ENCODE measurements at regions not wholly inside any gene's neighbourhood (a gene's known extent, or its start where the extent isn't known, plus 50 kb on each side); places are given as distances from the start of the nearest gene placed in this dataset.

DNA sequence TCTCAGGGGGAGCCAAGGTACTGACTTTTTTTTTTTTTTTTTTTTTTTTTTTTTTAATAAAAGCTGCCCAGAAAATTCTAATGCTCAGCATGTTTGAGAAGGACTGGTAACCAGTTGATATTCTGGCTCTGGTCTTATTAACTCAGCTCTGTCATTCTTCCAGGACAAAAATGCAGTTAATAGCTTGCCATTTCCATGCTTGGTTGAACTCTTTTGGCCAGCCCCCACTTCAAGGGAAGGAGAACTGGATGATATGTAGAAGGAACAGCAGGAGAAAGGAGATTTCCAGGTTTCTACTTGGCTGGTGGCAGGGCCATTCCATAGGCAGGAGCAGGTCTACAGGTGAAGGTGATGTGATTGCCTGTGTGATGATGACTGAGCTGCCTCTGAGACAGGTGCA, 59.2 kb upstream of the TANC2 start (continued):
- TF ChIP-seq, protein P1, sequence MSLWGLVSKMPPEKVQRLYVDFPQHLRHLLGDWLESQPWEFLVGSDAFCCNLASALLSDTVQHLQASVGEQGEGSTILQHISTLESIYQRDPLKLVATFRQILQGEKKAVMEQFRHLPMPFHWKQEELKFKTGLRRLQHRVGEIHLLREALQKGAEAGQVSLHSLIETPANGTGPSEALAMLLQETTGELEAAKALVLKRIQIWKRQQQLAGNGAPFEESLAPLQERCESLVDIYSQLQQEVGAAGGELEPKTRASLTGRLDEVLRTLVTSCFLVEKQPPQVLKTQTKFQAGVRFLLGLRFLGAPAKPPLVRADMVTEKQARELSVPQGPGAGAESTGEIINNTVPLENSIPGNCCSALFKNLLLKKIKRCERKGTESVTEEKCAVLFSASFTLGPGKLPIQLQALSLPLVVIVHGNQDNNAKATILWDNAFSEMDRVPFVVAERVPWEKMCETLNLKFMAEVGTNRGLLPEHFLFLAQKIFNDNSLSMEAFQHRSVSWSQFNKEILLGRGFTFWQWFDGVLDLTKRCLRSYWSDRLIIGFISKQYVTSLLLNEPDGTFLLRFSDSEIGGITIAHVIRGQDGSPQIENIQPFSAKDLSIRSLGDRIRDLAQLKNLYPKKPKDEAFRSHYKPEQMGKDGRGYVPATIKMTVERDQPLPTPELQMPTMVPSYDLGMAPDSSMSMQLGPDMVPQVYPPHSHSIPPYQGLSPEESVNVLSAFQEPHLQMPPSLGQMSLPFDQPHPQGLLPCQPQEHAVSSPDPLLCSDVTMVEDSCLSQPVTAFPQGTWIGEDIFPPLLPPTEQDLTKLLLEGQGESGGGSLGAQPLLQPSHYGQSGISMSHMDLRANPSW (CRISPR knock-in tag; IDR thresholded peaks at IDR 0.05; ENCODE audit: borderline replicate concordance): no peak
- no peak for TF ChIP-seq ZNF496 (CRISPR knock-in tag; IDR thresholded peaks at IDR 0.05; ENCODE audit: insufficient replicate concordance)
- no peak for TF ChIP-seq BRCA1 (CRISPR knock-in tag; IDR thresholded peaks at IDR 0.05)
- no peak for TF ChIP-seq SETDB1 (CRISPR knock-in tag; IDR thresholded peaks at IDR 0.05; ENCODE audit: borderline replicate concordance)

DNA sequence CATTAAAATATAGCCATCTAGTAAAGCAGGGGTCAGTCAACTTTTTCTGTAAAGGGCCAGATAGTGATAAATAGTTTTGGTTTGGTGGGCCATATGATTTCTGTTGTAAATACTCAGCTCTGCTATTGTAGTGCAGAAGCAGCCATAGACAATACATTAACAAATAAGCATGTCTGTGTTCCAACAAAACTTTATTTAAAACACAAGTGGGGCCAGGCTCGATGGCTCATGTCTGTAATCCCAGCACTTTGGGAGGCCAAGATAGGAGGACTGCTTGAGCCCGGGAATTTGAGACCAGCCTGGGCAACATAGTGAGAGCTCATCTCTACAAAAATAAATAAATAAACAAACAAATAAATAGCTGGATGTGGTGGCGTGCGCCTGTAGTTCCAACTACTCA, 60.8 kb upstream of the TANC2 start:
- CTCF ChIA-PET (ENCODE audit: low intra/inter-chr PET ratio, low total read pairs): no interaction called here
- DNase-seq (ENCODE audit: low spot score) (no peak), FAIRE-seq (no peak), ATAC-seq (no peak)
- Histone ChIP-seq H3K9me3 (ENCODE audit: low read length) (no peaks in the 10 kb centered on the region), H3K4me3 (replicated peaks in 1 of 3; ENCODE audit: insufficient read depth in 1 of 3, low read depth in 2 of 3, low read length in 3 of 3) (no peak overlapping the region), H3K9ac (ENCODE audit: insufficient read depth, low read depth, low read length) (no peak overlapping the region), H2AFZ (ENCODE audit: low read length) (no peak overlapping the region), H3K36me3 (replicated peaks in 1 of 2; ENCODE audit: control insufficient read depth in 1 of 2, insufficient read depth in 2 of 2, low read length in 2 of 2) (no peaks in the 10 kb centered on the region), H3K4me1 (ENCODE audit: insufficient read depth, low read length) (no peaks in the 10 kb centered on the region), H4K20me1 (ENCODE audit: insufficient read depth, low read length) (no peaks in the 10 kb centered on the region), H3K27me3 (ENCODE audit: control insufficient read depth in 1 of 2, insufficient read depth in 2 of 2, low read length in 2 of 2) (peaks cover 0 to 30% of the 10 kb centered on the region in 2 experiments; a peak in 4 of 5 replicates), H3K79me2 (ENCODE audit: insufficient read depth, low read length) (no peaks in the 10 kb centered on the region), H3K27ac (ENCODE audit: extremely low read length, insufficient read depth, low read length) (no peak overlapping the region), H3K4me2 (ENCODE audit: low read depth, low read length) (no peak overlapping the region)
- no TSS peak for BruUV-seq (replicated peaks)
- POLR2A ChIA-PET: no interaction called here
- 40% methylated on average over 4 of the region's 4 CpGs for WGBS (ENCODE audit: low lambda C conversion rate)
- in situ Hi-C loops (cut with HindIII; ENCODE audit: extremely low pct_ligation_motif_present, low pct_unique_long_range_greater_than_20kb) (no loop called here), intact Hi-C loops (cut with micrococcal nuclease; ENCODE audit: unreplicated experiment) (no loop called here)
- TF ChIP-seq, protein P2, sequence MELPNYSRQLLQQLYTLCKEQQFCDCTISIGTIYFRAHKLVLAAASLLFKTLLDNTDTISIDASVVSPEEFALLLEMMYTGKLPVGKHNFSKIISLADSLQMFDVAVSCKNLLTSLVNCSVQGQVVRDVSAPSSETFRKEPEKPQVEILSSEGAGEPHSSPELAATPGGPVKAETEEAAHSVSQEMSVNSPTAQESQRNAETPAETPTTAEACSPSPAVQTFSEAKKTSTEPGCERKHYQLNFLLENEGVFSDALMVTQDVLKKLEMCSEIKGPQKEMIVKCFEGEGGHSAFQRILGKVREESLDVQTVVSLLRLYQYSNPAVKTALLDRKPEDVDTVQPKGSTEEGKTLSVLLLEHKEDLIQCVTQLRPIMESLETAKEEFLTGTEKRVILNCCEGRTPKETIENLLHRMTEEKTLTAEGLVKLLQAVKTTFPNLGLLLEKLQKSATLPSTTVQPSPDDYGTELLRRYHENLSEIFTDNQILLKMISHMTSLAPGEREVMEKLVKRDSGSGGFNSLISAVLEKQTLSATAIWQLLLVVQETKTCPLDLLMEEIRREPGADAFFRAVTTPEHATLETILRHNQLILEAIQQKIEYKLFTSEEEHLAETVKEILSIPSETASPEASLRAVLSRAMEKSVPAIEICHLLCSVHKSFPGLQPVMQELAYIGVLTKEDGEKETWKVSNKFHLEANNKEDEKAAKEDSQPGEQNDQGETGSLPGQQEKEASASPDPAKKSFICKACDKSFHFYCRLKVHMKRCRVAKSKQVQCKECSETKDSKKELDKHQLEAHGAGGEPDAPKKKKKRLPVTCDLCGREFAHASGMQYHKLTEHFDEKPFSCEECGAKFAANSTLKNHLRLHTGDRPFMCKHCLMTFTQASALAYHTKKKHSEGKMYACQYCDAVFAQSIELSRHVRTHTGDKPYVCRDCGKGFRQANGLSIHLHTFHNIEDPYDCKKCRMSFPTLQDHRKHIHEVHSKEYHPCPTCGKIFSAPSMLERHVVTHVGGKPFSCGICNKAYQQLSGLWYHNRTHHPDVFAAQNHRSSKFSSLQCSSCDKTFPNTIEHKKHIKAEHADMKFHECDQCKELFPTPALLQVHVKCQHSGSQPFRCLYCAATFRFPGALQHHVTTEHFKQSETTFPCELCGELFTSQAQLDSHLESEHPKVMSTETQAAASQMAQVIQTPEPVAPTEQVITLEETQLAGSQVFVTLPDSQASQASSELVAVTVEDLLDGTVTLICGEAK (IDR thresholded peaks at IDR 0.05): no peak
- TF ChIP-seq, protein P2 (CRISPR knock-in tag; IDR thresholded peaks at IDR 0.05): 0 out of 2 replicates have a peak, but pooled peaks have one; percentile 41
- TF ChIP-seq SP2 (CRISPR knock-in tag; IDR thresholded peaks at IDR 0.05): no peak
